GM18505 (cell line): ENCODE measurements at regions not wholly inside any gene's neighbourhood (a gene's known extent, or its start where the extent isn't known, plus 50 kb on each side); places are given as distances from the start of the nearest gene placed in this dataset.

ENCODE experiments used
- ATAC-seq: cut with Tn5 transposase; IDR thresholded peaks from one replicate; pipeline ENCODE4 v1.9.1; 2021; ENCODE audit not compliant: unreplicated experiment
- POLR2A ChIP-seq: IDR thresholded peaks from 4 replicates; pipeline ENCODE4 v1.6.1; 2011; ENCODE audit warnings: borderline replicate concordance; ENCODE audit not compliant: insufficient read depth, insufficient read length; ENCODE audit errors: extremely low read depth

DNA sequence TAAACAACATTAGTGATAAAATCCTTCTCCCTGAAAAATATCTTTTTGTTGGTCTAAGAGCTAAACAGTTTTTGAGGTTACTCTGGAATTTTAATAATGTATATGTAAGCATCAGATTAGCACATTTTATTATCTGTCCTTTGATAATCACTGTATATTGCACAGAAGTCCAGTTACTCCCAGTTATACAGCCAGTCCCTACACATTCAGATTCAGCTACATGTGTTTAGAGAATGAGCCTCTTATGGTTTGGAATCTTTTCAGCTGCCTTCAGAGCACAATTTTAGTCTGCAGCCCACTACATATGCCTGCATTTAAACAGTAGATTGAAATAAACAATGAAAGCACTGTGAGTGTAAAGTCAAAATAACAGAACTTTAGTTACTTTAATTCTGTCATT lies 438.2 kb downstream of the ARHGEF28 start:
- no peak for TF ChIP-seq POLR2A
- no peak for ATAC-seq

DNA sequence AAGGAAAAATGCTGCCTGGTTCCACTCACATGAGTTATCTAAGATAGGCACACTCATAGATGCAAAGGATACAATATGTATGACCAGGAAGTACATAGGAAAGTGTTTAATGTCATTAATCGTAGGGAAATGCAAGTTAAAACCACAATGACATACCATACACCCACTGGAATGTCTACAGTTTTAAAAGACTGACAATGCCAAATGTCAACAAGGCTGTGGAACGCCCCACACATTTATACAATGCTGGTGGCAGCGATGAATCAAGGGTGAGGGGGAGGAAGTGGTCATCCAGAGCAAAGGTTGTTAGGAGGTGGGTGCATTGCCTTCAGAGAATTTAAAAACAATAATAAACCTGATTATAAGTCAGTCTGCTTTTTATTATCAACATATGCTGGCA lies 437.8 kb downstream of the ARHGEF28 start:
- no peak for ATAC-seq
- no peak for TF ChIP-seq POLR2A

DNA sequence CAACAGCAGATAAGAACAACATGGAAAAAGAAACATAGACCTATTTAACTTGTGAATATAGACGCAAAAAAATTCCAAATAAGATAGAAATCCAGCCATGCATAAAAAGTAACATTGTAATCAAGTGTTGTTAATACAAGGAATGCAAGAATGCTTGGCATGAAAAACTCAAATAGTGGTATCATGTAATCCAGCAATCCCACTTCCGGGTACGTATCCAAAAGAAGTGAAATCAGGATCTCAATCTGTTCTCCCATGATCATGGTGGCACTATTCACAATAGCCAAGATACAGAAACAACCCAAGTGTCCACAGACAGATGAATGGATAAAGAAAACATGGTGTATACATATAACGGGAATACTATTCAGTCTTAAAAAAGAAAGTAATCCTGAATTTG lies 437.4 kb downstream of the ARHGEF28 start:
- no peak for ATAC-seq
- no peak for TF ChIP-seq POLR2A

DNA sequence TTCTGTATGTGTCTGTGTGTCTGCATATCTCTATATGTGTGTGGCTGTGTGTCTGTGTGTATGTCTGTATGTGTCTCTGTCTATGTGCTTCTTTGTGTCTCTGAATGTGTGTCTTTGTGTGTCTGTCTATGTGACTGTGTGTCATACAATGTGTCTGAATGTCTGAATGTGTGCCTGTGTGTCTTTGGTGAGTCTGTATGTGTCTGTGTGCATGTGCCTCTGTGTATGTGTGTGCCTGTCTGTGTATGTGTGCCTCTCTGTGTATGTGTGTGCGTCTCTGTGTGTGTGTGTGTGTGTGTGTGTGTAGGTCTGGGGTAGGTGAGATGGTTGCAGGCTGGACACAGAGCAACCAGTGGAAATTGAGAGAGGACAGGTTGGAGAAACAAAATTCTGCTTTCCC lies 435.3 kb downstream of the ARHGEF28 start:
- ATAC-seq: no peak
- no peak for TF ChIP-seq POLR2A

DNA sequence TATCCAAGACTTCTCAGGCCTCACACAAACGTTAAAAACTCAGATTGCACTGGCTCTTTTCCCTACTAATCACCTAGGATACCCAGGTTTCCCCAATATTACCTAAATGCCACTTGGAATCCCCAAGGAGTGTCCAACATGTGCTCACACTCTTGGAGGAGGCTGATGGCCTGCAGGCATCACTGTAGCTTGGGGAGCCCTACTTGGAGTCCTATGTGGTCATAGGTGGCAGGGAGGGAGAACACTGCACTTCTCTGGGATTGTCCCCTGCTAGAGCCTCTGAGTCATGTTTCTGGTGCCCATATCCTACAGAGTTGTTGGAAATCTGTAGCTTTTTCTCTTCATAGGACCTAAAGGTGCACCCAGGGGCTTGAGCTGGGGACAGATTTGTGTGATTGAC lies 433.7 kb downstream of the ARHGEF28 start:
- no peak for TF ChIP-seq POLR2A
- ATAC-seq: no peak

DNA sequence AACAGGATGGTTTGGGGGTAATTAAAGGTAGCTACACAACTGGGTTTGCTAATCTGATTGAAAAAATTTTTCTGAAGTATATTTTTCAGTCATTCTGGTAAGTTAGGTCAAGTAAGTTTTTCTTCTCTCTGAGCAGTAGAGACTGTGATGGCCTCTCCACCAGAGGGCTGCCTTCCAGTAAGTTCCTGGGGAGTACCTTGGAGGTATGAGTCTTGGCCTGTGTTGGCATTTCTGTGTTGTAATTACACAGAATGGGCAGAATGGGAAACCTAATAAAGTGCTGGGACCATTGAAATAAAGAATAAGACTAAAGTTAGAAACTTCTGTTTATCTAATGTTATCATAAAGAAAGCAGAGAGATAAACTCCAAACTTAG lies 430.8 kb downstream of the ARHGEF28 start:
- no peak for TF ChIP-seq POLR2A
- ATAC-seq: no peak

DNA sequence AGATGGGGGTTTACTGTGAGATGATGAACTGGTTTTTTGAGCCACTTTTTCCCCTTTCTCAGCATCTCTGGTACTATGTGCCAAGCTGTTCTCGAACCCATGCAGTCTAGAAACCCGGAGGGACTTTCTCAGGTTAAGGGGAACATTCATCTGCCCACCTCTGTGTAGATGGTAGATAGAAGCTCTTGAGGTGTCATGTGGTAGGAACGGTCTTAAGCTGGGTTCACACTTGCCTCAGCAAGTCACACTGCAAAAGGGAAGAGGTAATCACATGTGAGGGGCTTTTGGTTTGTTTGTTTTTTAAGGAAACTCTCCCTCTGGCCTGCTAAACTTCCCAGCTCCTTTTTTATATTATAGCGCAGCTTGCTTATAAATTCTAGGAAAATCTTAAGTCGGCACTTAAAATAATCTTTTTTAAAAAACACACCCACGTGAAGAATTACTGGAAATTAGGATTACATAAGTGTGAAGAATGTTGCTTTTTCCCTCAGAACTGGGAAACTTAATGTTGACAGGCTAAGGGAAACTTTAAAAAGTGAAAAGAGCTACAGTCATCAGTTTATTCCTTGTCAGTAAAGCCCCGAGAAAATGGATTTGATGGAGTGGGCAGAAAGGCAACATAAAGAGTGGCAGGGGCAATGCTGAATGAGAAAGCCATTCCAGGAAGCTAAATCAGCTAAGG lies 430.3 kb downstream of the ARHGEF28 start:
- ATAC-seq: no peak
- no peak for TF ChIP-seq POLR2A

DNA sequence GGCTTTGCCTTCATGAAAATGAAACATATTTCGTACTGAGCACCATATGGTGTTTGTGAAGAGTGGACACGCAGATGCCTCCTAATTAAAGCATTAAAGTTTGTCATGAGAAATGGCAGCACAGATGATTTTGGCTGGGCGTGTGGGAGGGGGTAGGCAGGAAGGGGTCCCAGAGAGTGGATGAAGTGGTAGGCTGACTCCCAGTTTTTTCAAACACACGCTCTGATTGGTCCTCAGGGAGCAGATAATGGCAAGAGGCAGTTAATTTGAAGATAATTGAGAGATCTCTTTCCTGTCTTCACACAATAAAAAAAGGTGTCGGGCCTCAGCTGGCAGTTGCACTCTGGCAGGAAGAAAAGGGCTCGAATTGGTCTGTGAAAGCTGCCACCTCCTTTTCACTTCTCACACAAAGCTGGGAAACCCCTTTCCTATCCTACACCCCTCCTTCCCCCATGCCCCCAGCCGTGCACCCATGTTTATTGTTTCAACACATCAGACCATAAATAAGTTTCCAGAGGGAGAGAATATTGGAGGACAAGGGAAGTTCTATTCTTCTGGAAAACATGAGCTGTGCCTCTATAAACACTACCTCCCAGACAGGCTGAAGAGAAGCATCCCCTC lies 429.6 kb downstream of the ARHGEF28 start:
- no peak for ATAC-seq
- no peak for TF ChIP-seq POLR2A

DNA sequence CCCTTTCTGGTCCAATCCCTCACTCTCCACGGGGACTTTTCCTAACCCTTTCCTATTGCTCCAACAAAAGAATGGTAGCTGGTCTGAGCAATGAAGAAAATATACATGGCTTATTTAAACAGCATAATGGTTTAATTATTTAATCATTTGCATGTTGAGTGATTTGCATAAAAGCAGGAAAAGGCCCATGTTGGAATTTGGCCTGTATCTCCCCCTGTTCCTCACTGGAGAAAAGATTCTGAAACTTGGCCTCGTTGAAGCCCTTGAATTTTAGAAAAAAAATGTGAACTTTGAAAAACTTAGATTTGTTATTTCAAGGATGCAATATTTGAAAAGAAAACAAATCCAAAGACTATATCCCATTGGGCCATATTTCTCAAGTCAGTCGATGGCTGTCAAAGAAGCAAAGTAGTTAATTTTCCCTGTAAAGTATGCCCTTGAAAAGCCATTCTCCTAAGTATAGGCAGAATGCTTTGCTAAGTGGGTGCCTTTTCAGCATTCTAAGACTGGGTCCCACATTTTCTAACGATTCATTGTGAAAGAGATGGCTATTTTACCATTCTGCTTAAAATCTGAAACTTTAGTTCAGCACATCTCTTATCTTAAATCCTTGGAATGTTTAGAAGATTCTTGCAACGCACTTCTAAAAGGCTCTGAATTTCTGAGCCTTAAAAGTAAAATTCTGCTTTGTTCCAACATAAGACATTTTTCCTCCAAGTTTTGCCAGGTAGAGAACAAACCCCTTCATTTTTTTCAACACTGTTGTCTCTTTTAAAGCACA lies 428.8 kb downstream of the ARHGEF28 start:
- ATAC-seq: no peak
- no peak for TF ChIP-seq POLR2A

DNA sequence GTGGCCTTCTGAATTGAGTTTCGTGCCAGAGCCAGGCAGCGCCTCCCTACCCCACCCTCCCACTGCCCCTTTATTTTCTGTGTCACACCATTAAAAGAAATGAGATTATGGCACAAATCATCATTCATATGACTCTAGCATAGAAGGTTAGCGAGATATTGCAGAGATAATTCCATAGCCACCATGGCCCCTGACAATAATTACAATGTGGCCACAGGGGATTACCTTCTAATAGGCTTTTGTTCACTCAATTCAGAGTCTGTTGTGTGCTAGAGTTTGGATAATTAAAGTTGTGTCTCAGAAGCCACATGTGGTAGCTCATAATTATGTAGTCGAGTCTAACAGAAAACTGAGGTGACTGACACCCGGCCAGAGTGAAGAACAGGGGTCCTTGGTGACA lies 428.1 kb downstream of the ARHGEF28 start:
- no peak for ATAC-seq
- TF ChIP-seq POLR2A: no peak

DNA sequence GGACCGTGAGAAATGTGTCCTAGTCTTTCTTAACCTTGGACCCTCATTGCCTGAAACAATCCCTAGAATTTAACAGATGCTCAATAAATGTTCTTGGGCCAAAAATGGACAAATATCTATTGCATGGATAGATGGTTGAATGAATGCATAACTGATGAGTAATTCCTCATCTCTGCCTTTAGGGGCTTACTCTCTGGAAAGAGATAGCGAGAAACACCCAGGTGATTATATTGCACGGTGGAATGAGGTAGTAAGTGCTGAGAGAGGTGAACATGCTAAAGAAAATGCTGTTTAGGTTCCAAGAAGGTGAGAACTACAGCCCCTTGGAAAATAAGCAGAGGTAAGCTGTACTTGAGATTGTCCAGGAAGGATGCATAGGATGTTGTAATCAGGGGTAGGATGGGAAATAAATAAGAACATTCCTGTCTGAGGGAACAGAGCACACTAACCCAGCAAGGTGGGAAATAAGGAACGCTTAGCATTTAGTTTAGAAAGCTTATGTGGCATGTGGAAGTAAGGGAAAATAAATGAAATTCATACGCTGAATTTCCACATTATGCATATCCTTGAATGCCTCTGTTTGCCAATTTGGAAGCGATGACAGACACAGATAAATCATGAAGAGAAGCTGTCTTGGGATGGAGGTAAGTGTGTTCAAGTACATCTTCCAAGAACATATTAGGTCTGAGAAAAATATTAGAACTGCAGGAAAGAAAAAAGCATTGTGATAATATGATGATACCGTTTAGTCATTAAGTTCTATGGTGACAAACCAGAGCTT lies 426.6 kb downstream of the ARHGEF28 start:
- no peak for ATAC-seq
- TF ChIP-seq POLR2A: no peak

DNA sequence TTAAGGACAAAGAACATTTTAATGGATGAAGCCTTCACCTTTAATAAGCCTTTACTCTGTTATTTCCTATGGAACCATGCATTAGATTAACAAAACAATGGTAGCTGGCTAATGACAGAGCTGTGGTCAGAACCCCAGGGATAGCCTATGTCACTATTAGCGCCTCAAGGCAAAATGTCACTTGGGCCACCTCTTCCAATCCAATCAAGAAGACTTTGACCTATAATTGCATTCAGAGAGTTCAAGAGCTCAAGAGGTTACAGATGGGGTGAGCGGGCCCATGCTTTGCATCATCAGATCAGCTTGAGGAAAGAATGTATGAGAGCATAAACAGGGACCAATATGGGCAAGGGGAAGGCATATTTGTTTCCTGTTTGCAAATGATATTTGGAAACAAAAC lies 425.1 kb downstream of the ARHGEF28 start:
- no peak for ATAC-seq
- TF ChIP-seq POLR2A: no peak

DNA sequence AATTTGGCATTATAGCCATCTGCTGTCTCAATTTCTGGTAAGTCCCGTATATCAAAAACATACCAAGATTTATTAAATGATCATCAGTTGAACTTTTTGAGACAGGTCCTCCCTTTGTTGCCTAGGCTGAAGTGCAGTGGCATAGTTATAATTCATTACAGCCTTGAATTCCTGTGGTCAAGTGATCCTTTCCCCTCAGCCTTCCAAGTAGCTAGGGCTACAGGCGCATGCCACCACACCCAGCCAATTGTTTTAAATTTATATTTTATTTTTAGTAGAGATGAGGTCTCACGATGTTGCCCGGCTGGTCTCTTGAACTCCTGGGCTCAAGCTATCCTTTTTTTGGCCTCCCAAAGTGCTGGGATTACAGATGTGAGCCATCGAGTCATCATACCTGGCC lies 418.9 kb downstream of the ARHGEF28 start:
- no peak for ATAC-seq
- no peak for TF ChIP-seq POLR2A

DNA sequence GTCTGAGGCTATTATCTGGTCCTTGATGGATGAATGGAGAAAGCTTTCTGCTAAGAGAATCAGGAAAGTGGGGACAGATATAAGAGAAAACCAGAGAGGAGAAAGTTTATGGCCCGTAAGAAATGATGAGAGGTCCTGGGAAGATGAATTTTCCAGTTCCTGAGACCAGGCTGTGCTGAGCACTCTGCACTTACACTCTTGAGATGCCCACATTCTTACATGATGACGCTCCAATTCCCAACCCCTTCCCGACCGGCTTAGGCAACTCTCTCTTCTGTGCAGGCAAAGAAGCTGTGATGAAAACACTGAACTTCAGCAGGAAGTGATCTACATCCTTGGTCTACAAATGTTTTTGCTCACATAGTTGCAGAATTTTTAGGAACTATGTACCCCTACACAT lies 417.0 kb downstream of the ARHGEF28 start:
- no peak for ATAC-seq
- no peak for TF ChIP-seq POLR2A

DNA sequence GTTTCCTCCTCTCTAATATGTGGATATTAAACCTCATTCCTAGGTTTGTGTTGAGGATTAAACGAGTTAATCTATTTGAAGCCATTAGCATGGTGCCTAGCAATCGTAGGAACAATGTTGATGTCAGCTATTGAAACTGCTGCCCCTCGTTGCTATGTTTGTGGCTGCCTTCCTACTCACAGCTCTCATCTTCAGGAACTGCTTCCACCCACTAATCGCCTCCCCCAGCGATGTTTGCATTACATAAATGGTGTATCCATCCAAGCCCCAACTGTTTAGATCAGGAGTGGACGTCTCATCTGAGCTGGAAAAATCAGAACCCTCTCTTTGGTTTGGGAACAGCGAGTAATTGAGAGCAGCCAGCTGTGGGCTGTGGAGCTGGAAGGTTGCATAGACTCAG lies 416.6 kb downstream of the ARHGEF28 start:
- no peak for ATAC-seq
- no peak for TF ChIP-seq POLR2A
